ENCODE measurements at regions not wholly inside any gene's neighbourhood (a gene's known extent, or its start where the extent isn't known, plus 50 kb on each side); places are given as distances from the start of the nearest gene placed in this dataset.

- BruUV-seq (replicated peaks) = no TSS peak
- DNase-seq = no peak
- Mint-ChIP-seq H3K9me3 (ENCODE audit: unreplicated experiment) (no peaks in the 10 kb centered on the region), H3K4me3 (ENCODE audit: unreplicated experiment) (no peak overlapping the region), H3K36me3 (ENCODE audit: insufficient read depth, unreplicated experiment) (no peaks in the 10 kb centered on the region), H3K27ac (ENCODE audit: unreplicated experiment) (no peak overlapping the region), H3K4me1 (ENCODE audit: low read depth, unreplicated experiment) (peaks cover 20% of the 10 kb centered on the region), H3K27me3 (ENCODE audit: insufficient read depth, unreplicated experiment) (no peaks in the 10 kb centered on the region)
- H3K27me3 ChIP-seq (replicated peaks; ENCODE audit: control insufficient read depth, insufficient read depth, low read length) = no peaks in the 10 kb centered on the region
- H3K9me3 ChIP-seq = no peaks in the 10 kb centered on the region
- no peak for TF ChIP-seq CTCF (IDR thresholded peaks at IDR 0.05; ENCODE audit: insufficient read depth in 1 of 2, low read depth in 1 of 2, low read length in 1 of 2, severe bottlenecking in 1 of 2, unreplicated experiment in 1 of 2)
- ChIA-PET CTCF (no interaction called here), POLR2A (no interaction called here)
- H3K4me1 ChIP-seq = peaks cover 26% of the 10 kb centered on the region
- intact Hi-C loops (cut with micrococcal nuclease; ENCODE audit: unreplicated experiment) = no loop called here
- H3K36me3 ChIP-seq (ENCODE audit: control insufficient read depth, insufficient read depth, low read length) = no peaks in the 10 kb centered on the region
- no peak overlapping the region for H3K4me3 ChIP-seq (ENCODE audit: low read depth, low read length)
These were observed 254.9 kb downstream of the BTG1 start for GRCh38 chr12:91890742-91891141.

GRCh38 chr12:91889910-91890309 is 255.7 kb downstream of the BTG1 start:
- DNase-seq = no peak
- CTCF ChIA-PET = no interaction called here
- H3K27ac Mint-ChIP-seq (ENCODE audit: unreplicated experiment) = no peak overlapping the region

GRCh38 chr12:91889059-91889458 is 256.6 kb downstream of the BTG1 start:
- no peak overlapping the region for H3K27ac Mint-ChIP-seq (ENCODE audit: unreplicated experiment)
- H3K27me3 ChIP-seq (replicated peaks; ENCODE audit: control insufficient read depth, insufficient read depth, low read length) = no peaks in the 10 kb centered on the region
- ChIA-PET CTCF (no interaction called here), POLR2A (no interaction called here)
- peaks cover 32% of the 10 kb centered on the region for H3K4me1 ChIP-seq
- no peak for TF ChIP-seq CTCF (IDR thresholded peaks at IDR 0.05; ENCODE audit: insufficient read depth in 1 of 2, low read depth in 1 of 2, low read length in 1 of 2, severe bottlenecking in 1 of 2, unreplicated experiment in 1 of 2)
- H3K36me3 ChIP-seq (ENCODE audit: control insufficient read depth, insufficient read depth, low read length) = no peaks in the 10 kb centered on the region
- H3K36me3 Mint-ChIP-seq (ENCODE audit: insufficient read depth, unreplicated experiment) = no peaks in the 10 kb centered on the region
- H3K9me3 ChIP-seq = no peaks in the 10 kb centered on the region
- no peaks in the 10 kb centered on the region for H3K9me3 Mint-ChIP-seq (ENCODE audit: unreplicated experiment)
- no TSS peak for BruUV-seq (replicated peaks)
- no peak overlapping the region for H3K4me3 ChIP-seq (ENCODE audit: low read depth, low read length)
- no peak for DNase-seq
- intact Hi-C loops (cut with micrococcal nuclease; ENCODE audit: unreplicated experiment) = no loop called here
- H3K27me3 Mint-ChIP-seq (ENCODE audit: insufficient read depth, unreplicated experiment) = no peaks in the 10 kb centered on the region
- no peak overlapping the region for H3K4me3 Mint-ChIP-seq (ENCODE audit: unreplicated experiment)
- H3K4me1 Mint-ChIP-seq (ENCODE audit: low read depth, unreplicated experiment) = peaks cover 20% of the 10 kb centered on the region

More at GRCh38 chr12:91889910-91890309, 255.7 kb downstream of the BTG1 start:
- H3K9me3 ChIP-seq = no peaks in the 10 kb centered on the region
- Mint-ChIP-seq H3K36me3 (ENCODE audit: insufficient read depth, unreplicated experiment) (no peaks in the 10 kb centered on the region), H3K9me3 (ENCODE audit: unreplicated experiment) (no peaks in the 10 kb centered on the region), H3K4me3 (ENCODE audit: unreplicated experiment) (no peak overlapping the region), H3K27me3 (ENCODE audit: insufficient read depth, unreplicated experiment) (no peaks in the 10 kb centered on the region), H3K4me1 (ENCODE audit: low read depth, unreplicated experiment) (peaks cover 20% of the 10 kb centered on the region)
- H3K4me1 ChIP-seq = peaks cover 32% of the 10 kb centered on the region
- TF ChIP-seq CTCF (IDR thresholded peaks at IDR 0.05; ENCODE audit: insufficient read depth in 1 of 2, low read depth in 1 of 2, low read length in 1 of 2, severe bottlenecking in 1 of 2, unreplicated experiment in 1 of 2) = no peak
- BruUV-seq (replicated peaks) = no TSS peak
- H3K27me3 ChIP-seq (replicated peaks; ENCODE audit: control insufficient read depth, insufficient read depth, low read length) = no peaks in the 10 kb centered on the region
- intact Hi-C loops (cut with micrococcal nuclease; ENCODE audit: unreplicated experiment) = no loop called here
- POLR2A ChIA-PET = no interaction called here
- no peak overlapping the region for H3K4me3 ChIP-seq (ENCODE audit: low read depth, low read length)
- H3K36me3 ChIP-seq (ENCODE audit: control insufficient read depth, insufficient read depth, low read length) = no peaks in the 10 kb centered on the region
